Epithelial cell of esophagus (primary cell): ENCODE measurements at regions not wholly inside any gene's neighbourhood (a gene's known extent, or its start where the extent isn't known, plus 50 kb on each side); places are given as distances from the start of the nearest gene placed in this dataset.

ENCODE experiments used
- DNase-seq: peaks from one replicate; pipeline ENCODE4 v3.0.0; 2010; ENCODE audit warnings: low read depth
- H3K4me3 ChIP-seq: 2 replicates; pipeline ENCODE4 v1.5.1; 2011; ENCODE audit warnings: mild to moderate bottlenecking, low read length, control low read depth
- TF ChIP-seq, protein P1 (sequence below): IDR thresholded peaks from 2 replicates; pipeline ENCODE4 v1.5.1; 2011; ENCODE audit warnings: low read depth, mild to moderate bottlenecking, low read length, control low read depth, inconsistent platforms; ENCODE audit not compliant: insufficient read depth; ENCODE audit errors: missing control alignments

- TF ChIP-seq, protein P1, sequence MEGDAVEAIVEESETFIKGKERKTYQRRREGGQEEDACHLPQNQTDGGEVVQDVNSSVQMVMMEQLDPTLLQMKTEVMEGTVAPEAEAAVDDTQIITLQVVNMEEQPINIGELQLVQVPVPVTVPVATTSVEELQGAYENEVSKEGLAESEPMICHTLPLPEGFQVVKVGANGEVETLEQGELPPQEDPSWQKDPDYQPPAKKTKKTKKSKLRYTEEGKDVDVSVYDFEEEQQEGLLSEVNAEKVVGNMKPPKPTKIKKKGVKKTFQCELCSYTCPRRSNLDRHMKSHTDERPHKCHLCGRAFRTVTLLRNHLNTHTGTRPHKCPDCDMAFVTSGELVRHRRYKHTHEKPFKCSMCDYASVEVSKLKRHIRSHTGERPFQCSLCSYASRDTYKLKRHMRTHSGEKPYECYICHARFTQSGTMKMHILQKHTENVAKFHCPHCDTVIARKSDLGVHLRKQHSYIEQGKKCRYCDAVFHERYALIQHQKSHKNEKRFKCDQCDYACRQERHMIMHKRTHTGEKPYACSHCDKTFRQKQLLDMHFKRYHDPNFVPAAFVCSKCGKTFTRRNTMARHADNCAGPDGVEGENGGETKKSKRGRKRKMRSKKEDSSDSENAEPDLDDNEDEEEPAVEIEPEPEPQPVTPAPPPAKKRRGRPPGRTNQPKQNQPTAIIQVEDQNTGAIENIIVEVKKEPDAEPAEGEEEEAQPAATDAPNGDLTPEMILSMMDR: no peak
- no peak overlapping the region for H3K4me3 ChIP-seq
- DNase-seq: no peak
Measured at GRCh38 chr20:43316271-43316670, 126.6 kb upstream of the PTPRT start.

DNA sequence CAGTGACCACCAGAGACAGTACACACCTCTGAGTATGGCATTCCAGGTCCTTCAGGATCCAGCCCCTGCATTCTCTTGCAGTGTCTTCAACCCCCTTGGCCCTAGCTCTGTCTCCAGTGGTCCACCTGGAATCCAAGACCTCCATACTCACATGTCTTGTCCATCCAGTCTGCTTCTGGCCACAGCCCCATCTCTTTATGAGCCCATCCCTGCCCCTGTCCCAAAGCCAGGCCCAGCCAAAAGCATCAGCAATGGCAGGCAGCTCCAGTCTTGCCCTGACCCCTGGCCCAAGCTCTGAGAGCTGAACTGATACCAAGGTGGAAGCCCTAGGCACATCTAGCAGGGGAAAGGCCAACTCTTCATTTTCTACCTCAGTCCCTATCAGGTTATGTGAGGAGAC lies 119.6 kb upstream of the PTPRT start:
- no peak overlapping the region for H3K4me3 ChIP-seq
- DNase-seq: no peak
- TF ChIP-seq, protein P1: no peak

DNA sequence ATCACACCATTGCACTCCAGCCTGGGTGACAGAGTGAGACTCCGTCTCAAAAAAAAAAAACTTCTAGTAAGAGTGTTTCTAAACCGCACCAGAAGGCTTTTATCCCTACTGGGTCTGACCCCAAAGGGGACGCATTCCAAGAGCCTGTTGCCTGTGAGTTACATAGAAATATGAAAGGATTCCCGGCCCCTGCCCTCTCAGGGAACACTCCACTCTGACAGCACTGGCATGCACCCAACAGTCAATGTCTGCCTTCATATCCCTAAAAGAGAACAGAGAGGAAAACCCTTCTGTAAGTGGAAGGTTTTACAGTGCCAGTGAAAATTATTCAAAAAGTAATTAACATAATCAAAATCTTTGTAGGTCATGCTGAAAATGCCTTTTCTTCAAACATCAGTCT lies 117.1 kb upstream of the PTPRT start:
- TF ChIP-seq, protein P1: no peak
- no peak overlapping the region for H3K4me3 ChIP-seq
- DNase-seq: no peak

- no peak for DNase-seq
- TF ChIP-seq, protein P1: no peak
- H3K4me3 ChIP-seq: no peak overlapping the region
Measured at GRCh38 chr20:43305749-43306148, 116.0 kb upstream of the PTPRT start.

GRCh38 chr20:43304598-43304997 lies 114.9 kb upstream of the PTPRT start:
- H3K4me3 ChIP-seq: no peak overlapping the region
- no peak for DNase-seq
- TF ChIP-seq, protein P1: no peak

GRCh38 chr20:43302936-43303335 lies 113.2 kb upstream of the PTPRT start:
- H3K4me3 ChIP-seq: no peak overlapping the region
- TF ChIP-seq, protein P1: no peak
- DNase-seq: no peak

DNA sequence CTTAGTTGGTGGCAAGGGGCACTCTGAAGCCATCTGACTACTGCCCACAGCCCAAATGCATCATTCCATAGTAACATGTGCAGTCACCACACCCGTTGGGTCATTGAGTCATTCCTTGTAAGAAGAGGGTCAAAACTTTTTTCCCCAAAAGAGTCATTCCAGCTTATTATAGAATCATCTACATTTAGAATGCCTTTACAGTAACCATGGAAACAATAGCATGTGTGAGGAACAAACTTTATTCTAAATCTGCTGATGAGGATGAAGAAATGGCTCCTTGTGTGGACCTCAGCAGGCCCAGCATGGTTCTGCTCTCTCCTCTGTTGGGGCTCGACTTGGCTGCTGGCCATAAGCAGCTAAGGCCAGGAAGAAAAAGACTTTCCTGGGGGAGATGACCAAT lies 111.2 kb upstream of the PTPRT start:
- no peak for DNase-seq
- TF ChIP-seq, protein P1: no peak
- H3K4me3 ChIP-seq: no peak overlapping the region
